Mesenchymal stem cell (in vitro differentiated cells and primary cell): ENCODE measurements at regions not wholly inside any gene's neighbourhood (a gene's known extent, or its start where the extent isn't known, plus 50 kb on each side); places are given as distances from the start of the nearest gene placed in this dataset.

Source experiments
- DNase-seq: peaks from one replicate; pipeline ENCODE4 v3.0.0-alpha.2; 2013
- H2AFZ ChIP-seq: one replicate; pipeline ENCODE4 v1.6.1; 2013; ENCODE audit warnings: low read depth, mild to moderate bottlenecking, control low read depth, inconsistent platforms, low read length, moderate library complexity
- H2AK5ac ChIP-seq: 2 replicates; pipeline ENCODE4 v1.6.1; 2013; ENCODE audit warnings: low read length, moderate library complexity, mild to moderate bottlenecking, inconsistent platforms; ENCODE audit not compliant: severe bottlenecking
- H2BK120ac ChIP-seq: one replicate; pipeline ENCODE4 v1.6.1; 2013; ENCODE audit warnings: low read depth, mild to moderate bottlenecking, inconsistent platforms, low read length, moderate library complexity
- H2BK12ac ChIP-seq, 2 experiments: one replicate each; pipeline ENCODE4 v1.6.1; 2013; ENCODE audit warnings: inconsistent platforms in 2 of 2, low read length in 2 of 2, mild to moderate bottlenecking in 2 of 2, moderate library complexity in 2 of 2, control low read depth in 1 of 2
- H2BK15ac ChIP-seq: one replicate; pipeline ENCODE4 v1.6.1; 2013; ENCODE audit warnings: mild to moderate bottlenecking, low read depth, inconsistent platforms; ENCODE audit not compliant: poor library complexity, severe bottlenecking
- H2BK5ac ChIP-seq: 2 replicates; pipeline ENCODE4 v1.6.1; 2013; ENCODE audit warnings: low read depth, mild to moderate bottlenecking, low read length, control low read depth, inconsistent platforms; ENCODE audit not compliant: poor library complexity, severe bottlenecking
- H3K14ac ChIP-seq, 2 experiments: one replicate each; pipeline ENCODE4 v1.6.1; 2013; ENCODE audit warnings: inconsistent platforms in 2 of 2, low read length in 2 of 2, control low read depth in 1 of 2, mild to moderate bottlenecking in 1 of 2, moderate library complexity in 1 of 2
- H3K18ac ChIP-seq, 2 experiments: one replicate each; pipeline ENCODE4 v1.6.1; 2013; ENCODE audit warnings: inconsistent platforms in 2 of 2, low read length in 2 of 2, control low read depth in 1 of 2, low read depth in 1 of 2, mild to moderate bottlenecking in 1 of 2
- H3K23ac ChIP-seq, 2 experiments: one replicate each; pipeline ENCODE4 v1.6.1; 2013; ENCODE audit warnings: inconsistent platforms in 2 of 2, low read length in 2 of 2, mild to moderate bottlenecking in 2 of 2, moderate library complexity in 2 of 2, control low read depth in 1 of 2
- H3K27ac ChIP-seq: 2 replicates; pipeline ENCODE4 v1.5.1; 2013; ENCODE audit warnings: mild to moderate bottlenecking, moderate library complexity, low read length, control low read depth, inconsistent platforms; ENCODE audit not compliant: poor library complexity, severe bottlenecking
- H3K27me3 ChIP-seq, 2 experiments: 2 replicates each; pipeline versions ENCODE4 v1.6.1 to v1.7.0; 2013; ENCODE audit warnings: low read length in 2 of 2, mild to moderate bottlenecking in 2 of 2, moderate library complexity in 2 of 2, control low read depth in 1 of 2, inconsistent platforms in 1 of 2; ENCODE audit not compliant: control insufficient read depth in 1 of 2, insufficient read depth in 1 of 2
- H3K36me3 ChIP-seq, 2 experiments: 2 replicates each; pipeline versions ENCODE4 v1.6.1 to v1.7.0; 2013; ENCODE audit warnings: low read length in 2 of 2, control low read depth in 1 of 2, inconsistent platforms in 1 of 2, low read depth in 1 of 2, mild to moderate bottlenecking in 1 of 2; ENCODE audit not compliant: insufficient read depth in 2 of 2, control insufficient read depth in 1 of 2
- H3K4ac ChIP-seq, 2 experiments: one replicate each; pipeline ENCODE4 v1.6.1; 2013; ENCODE audit warnings: inconsistent platforms in 2 of 2, low read length in 2 of 2, mild to moderate bottlenecking in 2 of 2, moderate library complexity in 2 of 2, control low read depth in 1 of 2, low read depth in 1 of 2
- H3K4me1 ChIP-seq: 2 replicates; pipeline ENCODE4 v1.6.1; 2013; ENCODE audit warnings: low read depth, low read length, control low read depth; ENCODE audit not compliant: control insufficient read depth, insufficient read depth
- H3K4me2 ChIP-seq: 2 replicates; pipeline ENCODE4 v1.6.1; 2013; ENCODE audit warnings: low read length, mild to moderate bottlenecking, inconsistent platforms; ENCODE audit not compliant: poor library complexity, severe bottlenecking
- H3K4me3 ChIP-seq, 2 experiments: 2 replicates each; pipeline versions ENCODE4 v1.5.1 to v1.7.0; 2013; ENCODE audit warnings: low read length in 2 of 2, mild to moderate bottlenecking in 2 of 2, control low read depth in 1 of 2, low read depth in 1 of 2; ENCODE audit not compliant: insufficient read depth in 1 of 2
- H3K79me1 ChIP-seq: replicated peaks from 2 replicates; pipeline ENCODE4 v1.6.1; 2013; ENCODE audit warnings: mild to moderate bottlenecking, control low read depth, low read length, inconsistent platforms; ENCODE audit not compliant: poor library complexity, severe bottlenecking
- H3K9ac ChIP-seq: 2 replicates; pipeline ENCODE4 v1.7.0; 2013; ENCODE audit warnings: mild to moderate bottlenecking, low read length, moderate library complexity
- H3K9me3 ChIP-seq: 2 replicates; pipeline ENCODE4 v1.7.0; 2013; ENCODE audit warnings: mild to moderate bottlenecking, low read length; ENCODE audit not compliant: control insufficient read depth
- H4K8ac ChIP-seq: one replicate; pipeline ENCODE4 v1.6.1; 2013; ENCODE audit warnings: inconsistent platforms, mild to moderate bottlenecking, low read length, moderate library complexity
- H4K91ac ChIP-seq: one replicate; pipeline ENCODE4 v1.6.1; 2013; ENCODE audit warnings: mild to moderate bottlenecking, low read length, inconsistent platforms
- WGBS: methylation state at CpG from one replicate; pipeline ENCODE4 v1.1.7; 2013; ENCODE audit warnings: mixed read lengths; 5-methylcytosine and 5-hydroxymethylcytosine counted together

DNA sequence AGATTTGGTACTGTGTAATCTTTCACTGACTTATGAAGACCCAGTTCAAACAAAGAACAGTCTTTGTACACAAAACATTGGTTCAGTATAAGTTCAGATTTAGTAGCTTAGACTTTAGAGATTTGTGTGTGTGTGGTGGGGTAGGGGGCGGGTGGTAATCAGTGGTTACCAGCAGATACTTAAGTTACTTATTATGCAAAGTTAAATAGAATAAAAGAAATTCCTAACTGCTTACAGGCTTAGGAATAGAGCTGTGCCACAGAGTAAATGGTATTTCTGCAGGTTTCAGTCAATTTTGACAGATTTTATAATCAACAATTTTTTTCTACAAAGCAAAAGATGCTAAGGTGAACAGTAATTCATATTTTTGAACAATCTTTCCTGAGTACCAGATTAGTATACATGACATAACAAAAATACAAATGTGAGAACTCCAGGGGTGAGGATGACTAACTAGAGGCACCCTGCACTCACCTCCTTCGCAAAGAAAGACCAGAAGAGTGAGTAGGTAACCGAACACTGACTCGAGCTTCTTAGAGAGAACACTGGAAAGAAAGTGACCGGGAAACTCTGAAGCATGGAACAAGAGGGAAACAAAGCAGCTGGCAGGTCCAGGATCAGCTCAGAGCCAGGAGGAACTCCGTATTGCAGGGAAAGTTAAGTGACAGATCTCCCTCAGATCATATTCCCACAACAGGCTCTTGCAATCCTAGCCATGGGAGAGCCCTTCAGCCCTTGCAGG, 560.6 kb downstream of the COL12A1 start:
- Histone ChIP-seq H3K4me1 (no peaks in the 10 kb centered on the region), H2BK5ac (no peak overlapping the region), H3K27me3 (no peaks in the 10 kb centered on the region), H3K18ac (no peak overlapping the region), H3K27ac (no peak overlapping the region), H3K9me3 (no peaks in the 10 kb centered on the region), H2AK5ac (no peak overlapping the region), H4K91ac (no peak overlapping the region), H2BK12ac (no peak overlapping the region), H3K4ac (no peak overlapping the region), H3K36me3 (no peaks in the 10 kb centered on the region), H2BK15ac (no peak overlapping the region), H4K8ac (peak overlapping the region; percentile 24), H3K4me2 (no peak overlapping the region), H3K79me1 (no peaks in the 10 kb centered on the region), H2AFZ (no peak overlapping the region), H3K14ac (no peak overlapping the region), H3K4me3 (no peak overlapping the region), H3K9ac (no peak overlapping the region), H3K23ac (no peak overlapping the region), H2BK120ac (no peak overlapping the region)
- DNase-seq, result no peak
- WGBS, result 70% methylated on average over 5 of the region's 6 CpGs

DNA sequence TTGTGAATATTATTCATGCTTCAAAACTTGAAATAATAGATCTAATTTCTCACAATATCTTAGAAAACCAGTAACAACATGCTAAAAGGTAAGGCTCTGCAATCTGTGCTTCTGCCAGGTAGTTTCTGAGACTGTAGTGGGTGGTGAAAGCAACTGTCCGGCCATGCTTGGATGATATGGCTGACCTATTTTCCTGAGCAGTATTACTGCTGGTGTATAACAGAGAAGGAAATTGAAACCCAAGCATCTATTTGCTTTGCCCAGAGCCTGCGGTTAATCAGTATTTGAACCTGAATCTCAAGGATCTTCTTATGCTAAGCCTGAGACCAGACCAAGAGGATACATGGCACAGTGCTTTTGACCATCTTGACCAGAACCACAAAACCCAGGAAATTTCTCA, 563.8 kb downstream of the COL12A1 start:
- Histone ChIP-seq H3K27me3 (no peaks in the 10 kb centered on the region), H3K14ac (no peak overlapping the region), H3K4me1 (no peaks in the 10 kb centered on the region), H2BK12ac (no peak overlapping the region), H2BK15ac (no peak overlapping the region), H4K91ac (no peak overlapping the region), H3K27ac (no peak overlapping the region), H3K4me2 (no peak overlapping the region), H3K9ac (no peak overlapping the region), H3K9me3 (no peaks in the 10 kb centered on the region), H2AFZ (no peak overlapping the region), H3K4ac (no peak overlapping the region), H2BK120ac (no peak overlapping the region), H2BK5ac (no peak overlapping the region), H3K18ac (no peak overlapping the region), H3K23ac (no peak overlapping the region), H4K8ac (no peak overlapping the region), H3K4me3 (no peak overlapping the region), H2AK5ac (no peak overlapping the region), H3K36me3 (no peaks in the 10 kb centered on the region), H3K79me1 (no peaks in the 10 kb centered on the region)
- WGBS, result 98% methylated on average over 2 of the region's 2 CpGs
- no peak for DNase-seq

DNA sequence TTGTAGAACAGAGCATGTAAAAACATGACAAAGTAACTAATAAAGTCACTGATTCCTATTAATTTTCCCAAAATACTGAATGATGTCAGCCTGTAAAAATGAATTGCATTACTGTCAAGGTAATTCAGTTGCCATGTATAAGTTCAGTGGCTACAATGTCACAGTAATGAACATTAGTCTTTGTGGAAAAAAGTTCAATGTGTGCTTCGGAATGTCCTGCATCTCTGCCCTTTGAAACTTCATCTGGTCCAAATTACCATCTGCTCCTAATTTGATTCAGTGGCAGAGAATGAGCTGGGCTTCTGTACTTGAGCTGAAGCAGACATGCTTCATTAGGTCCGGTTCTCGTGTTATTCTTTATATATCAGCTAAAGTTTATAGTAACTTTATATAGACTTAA, 567.4 kb downstream of the COL12A1 start:
- Histone ChIP-seq H2AFZ (no peak overlapping the region), H3K4me3 (no peak overlapping the region), H2BK5ac (no peak overlapping the region), H3K79me1 (no peaks in the 10 kb centered on the region), H2AK5ac (no peak overlapping the region), H3K27ac (no peak overlapping the region), H3K9me3 (no peaks in the 10 kb centered on the region), H4K91ac (no peak overlapping the region), H3K27me3 (no peaks in the 10 kb centered on the region), H3K9ac (peak overlapping the region; percentile 5), H4K8ac (no peak overlapping the region), H3K4ac (no peak overlapping the region), H3K36me3 (no peaks in the 10 kb centered on the region), H3K23ac (no peak overlapping the region), H3K4me2 (no peak overlapping the region), H3K14ac (no peak overlapping the region), H2BK15ac (no peak overlapping the region), H3K4me1 (no peaks in the 10 kb centered on the region), H2BK120ac (no peak overlapping the region), H3K18ac (no peak overlapping the region), H2BK12ac (no peak overlapping the region)
- WGBS, result 100% methylated on average over 1 of the region's 3 CpGs
- DNase-seq, result no peak

DNA sequence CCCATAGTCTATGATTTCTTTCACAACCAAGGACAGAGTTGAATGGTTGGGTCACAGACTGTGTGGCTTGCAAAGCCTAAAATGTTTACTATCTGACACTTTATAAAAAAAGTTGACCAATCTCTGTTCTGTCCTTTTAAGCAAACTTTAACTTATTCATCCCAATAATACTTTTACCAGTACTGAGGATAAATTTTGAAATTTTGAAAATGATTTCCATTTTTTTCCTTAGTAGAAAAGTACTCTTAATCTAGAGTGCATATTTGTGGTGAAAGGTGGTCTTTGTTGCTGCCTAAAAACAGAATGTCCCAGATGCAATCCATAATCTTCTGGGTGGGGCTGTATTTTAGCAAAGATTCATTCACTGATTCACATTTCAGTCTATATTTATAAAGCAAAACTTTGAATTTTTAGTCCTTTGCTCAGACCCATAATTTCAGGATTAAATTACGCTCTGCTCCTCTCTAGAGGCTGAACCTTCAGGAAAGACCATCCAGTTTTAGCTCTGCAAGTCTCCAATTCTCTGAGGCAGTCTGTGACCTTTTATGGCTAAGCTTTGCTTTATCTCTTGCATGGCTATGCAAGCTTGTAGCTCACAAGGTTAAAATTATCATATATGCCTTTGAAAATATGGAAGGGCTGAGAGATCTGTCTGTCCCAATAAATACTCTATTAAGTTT, 573.5 kb downstream of the COL12A1 start:
- Histone ChIP-seq H3K18ac (no peak overlapping the region), H3K36me3 (no peaks in the 10 kb centered on the region), H3K4me2 (no peak overlapping the region), H3K4ac (no peak overlapping the region), H3K14ac (no peak overlapping the region), H3K9ac (no peak overlapping the region), H3K79me1 (no peaks in the 10 kb centered on the region), H3K9me3 (no peaks in the 10 kb centered on the region), H3K27me3 (no peaks in the 10 kb centered on the region), H2AK5ac (no peak overlapping the region), H3K4me1 (no peaks in the 10 kb centered on the region), H2BK15ac (no peak overlapping the region), H2AFZ (no peak overlapping the region), H2BK120ac (no peak overlapping the region), H3K27ac (no peak overlapping the region), H2BK12ac (no peak overlapping the region), H2BK5ac (no peak overlapping the region), H4K91ac (no peak overlapping the region), H4K8ac (no peak overlapping the region), H3K23ac (no peak overlapping the region), H3K4me3 (no peak overlapping the region)
- WGBS, result 95% methylated on average over 1 of the region's 1 CpG
- DNase-seq, result no peak
